HG02642 (cell line): ENCODE measurements at regions not wholly inside any gene's neighbourhood (a gene's known extent, or its start where the extent isn't known, plus 50 kb on each side); places are given as distances from the start of the nearest gene placed in this dataset.
"Not testable (repeated sequence)": the region's sequence is repeated elsewhere in the genome, so short reads cannot be mapped to it uniquely, and the experiment has no call there.

Source experiments
- ATAC-seq: cut with Tn5 transposase; IDR thresholded peaks from one replicate; pipeline ENCODE4 v1.9.1; 2021; ENCODE audit warnings: mild to moderate bottlenecking; ENCODE audit not compliant: unreplicated experiment, poor library complexity

DNA sequence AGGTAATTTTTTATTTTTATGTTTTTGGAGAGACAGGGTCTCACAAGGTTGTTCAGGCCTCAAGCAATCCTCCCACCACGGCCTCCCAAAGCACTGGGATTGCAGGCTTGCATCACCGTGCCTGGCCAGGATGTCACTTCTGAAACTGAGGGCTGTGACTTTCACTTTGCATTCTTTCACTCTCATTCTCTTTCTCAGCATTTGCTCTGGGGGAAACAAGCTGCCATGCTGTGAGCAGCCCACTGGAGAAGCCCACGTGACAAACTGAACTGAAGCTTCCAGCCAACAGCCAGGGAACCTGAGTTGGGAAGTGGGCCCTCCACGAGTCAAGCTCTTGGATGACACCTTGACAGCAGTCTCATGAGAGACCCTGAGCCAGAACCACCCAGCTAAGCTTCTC lies 109.4 kb downstream of the C5orf15 start:
- ATAC-seq: no peak

GRCh38 chr5:133857595-133858313 lies 110.7 kb downstream of the C5orf15 start:
- not testable (repeated sequence) for ATAC-seq

DNA sequence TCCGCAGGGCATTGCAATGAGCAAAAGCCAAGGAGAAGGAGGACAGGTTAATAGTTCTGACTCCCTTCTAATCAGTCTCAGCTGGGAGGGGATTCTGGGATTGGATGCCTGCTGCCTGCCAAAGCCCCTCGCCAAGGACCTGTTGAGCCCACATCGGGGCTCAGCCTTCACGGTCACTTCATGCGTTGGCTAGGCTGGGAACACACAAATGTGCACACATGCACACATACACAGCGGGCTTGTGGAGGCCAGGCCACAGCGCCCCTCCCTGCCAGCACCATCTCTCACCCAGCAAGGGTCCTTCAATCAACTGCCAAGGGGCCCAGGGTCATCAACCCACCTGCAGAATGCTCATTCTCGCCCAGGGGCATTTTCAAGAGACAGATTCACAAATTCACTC lies 113.9 kb downstream of the C5orf15 start:
- no peak for ATAC-seq

- ATAC-seq: no peak
These were observed 114.6 kb downstream of the C5orf15 start for GRCh38 chr5:133853646-133854365.

- ATAC-seq: no peak
These were observed 116.9 kb downstream of the C5orf15 start for GRCh38 chr5:133851521-133851920.

- no peak for ATAC-seq
These were observed 117.6 kb downstream of the C5orf15 start for GRCh38 chr5:133850811-133851210.

GRCh38 chr5:133849116-133849515 lies 119.3 kb downstream of the C5orf15 start:
- ATAC-seq: no peak

DNA sequence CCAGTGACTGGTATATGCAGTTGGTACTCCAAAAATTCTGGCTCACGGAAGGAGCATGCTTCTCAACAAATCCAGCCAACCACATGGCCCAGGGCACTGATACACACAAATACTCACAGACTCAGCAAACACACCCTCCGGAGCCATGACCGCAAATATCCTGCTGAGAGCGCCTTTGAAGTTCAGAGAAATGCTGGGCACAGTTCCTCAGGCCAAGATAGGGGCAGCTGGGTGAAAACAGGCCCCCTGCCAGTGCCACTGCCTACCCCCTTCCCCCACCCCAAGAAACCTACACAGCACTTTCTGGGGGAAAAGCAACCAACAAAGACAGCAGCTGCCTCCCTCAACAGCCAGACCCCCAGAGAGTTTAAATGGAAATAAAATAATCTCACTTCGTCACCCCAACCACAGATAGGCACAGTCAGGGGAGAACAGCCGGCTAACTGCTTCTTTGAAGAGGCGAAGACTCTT lies 120.0 kb downstream of the C5orf15 start:
- no peak for ATAC-seq

DNA sequence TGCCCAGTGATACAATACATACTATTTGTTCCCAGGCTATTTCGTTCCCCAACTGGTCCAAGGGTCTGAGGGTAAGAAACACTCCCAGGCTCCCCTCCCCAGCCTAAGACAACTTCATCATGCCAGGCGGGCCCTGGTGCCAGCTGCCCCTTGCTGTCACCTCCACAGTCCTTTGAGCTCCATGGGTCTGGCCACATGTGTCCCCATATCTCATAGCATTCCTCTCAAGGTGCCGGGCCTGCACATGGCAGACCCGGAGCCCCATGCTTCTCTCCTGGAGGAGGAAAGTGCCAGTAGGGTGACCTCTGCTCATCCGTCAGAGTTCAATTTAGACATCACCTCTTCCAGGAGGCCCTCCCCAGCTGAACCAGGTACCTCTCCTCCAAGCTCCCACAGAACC lies 120.5 kb downstream of the C5orf15 start:
- ATAC-seq: no peak

GRCh38 chr5:133847301-133847700 lies 121.1 kb downstream of the C5orf15 start:
- no peak for ATAC-seq

DNA sequence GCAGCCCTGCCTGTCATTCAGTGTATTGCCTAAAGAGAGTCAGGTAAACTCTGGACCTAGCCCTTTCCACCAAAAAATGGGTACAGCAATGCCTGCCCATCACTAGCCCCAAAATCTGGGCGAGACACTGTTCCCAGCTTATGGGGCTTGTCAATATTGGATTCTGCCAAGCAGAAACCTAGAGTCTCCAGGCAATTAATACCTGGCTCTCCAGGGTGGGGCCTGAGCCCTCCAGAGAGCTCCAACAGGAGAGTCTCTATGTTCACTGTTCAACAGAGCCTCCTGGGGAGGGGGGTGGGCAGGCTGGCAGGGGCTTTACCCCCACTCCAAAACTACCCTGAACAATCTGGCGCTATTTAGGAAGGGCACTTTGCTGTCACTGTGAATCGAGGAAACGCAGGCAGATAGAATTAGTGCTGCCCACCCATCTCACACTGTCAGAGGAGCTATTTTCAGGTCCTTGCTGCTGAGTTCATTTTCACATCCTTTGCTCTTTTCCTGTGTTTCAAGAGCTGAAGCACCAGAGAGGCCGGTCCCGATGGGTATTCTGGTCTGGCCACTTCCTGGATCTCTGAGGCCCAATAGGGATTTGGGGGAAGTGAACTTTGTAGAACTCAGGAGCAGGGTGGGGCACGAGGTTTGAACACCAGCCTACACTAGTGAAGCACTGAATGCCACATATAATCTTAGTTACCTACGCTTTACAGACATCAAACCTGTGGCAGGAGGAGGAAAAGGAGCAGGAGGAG lies 121.8 kb downstream of the C5orf15 start:
- no peak for ATAC-seq

DNA sequence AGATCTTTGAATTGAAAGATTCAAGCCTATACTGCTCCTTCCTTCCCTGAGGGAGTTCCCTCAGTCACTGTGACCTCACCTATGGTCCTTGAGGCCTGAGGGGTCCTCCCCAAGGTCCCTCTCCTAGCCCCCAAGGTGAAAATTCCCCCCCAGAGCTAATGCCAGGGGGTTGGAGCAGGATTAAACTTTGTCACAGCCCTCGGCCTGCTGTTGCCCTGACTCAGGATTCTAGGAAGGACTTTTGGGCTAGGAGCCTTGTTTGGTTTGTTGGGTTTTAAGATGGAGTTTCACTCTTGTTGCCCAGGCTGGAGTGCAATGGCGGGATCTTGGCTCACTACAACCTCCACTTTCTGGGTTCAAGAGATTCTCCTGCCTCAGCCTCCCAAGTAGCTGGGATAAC lies 123.2 kb downstream of the C5orf15 start:
- no peak for ATAC-seq

GRCh38 chr5:133844836-133845235 lies 123.6 kb downstream of the C5orf15 start:
- ATAC-seq: no peak

DNA sequence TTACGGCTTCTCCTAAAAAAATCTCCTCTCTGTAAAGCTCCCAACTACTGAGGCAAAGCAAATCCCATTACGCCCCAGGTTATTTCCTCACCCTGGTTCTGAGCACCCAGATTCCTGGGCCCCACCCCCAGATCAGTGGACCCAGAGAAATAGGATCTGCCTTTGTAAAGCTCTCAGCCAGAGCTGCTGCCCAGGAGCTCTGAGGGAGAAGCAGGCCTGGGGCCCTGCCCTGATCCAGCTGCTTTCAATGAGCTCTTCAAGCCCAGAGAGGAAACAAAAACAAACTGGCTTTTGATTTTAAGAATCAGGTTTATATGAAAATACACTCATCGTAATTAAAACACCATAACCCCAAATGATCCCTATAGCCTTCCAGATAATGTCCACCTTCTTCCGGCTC lies 124.5 kb downstream of the C5orf15 start:
- no peak for ATAC-seq

DNA sequence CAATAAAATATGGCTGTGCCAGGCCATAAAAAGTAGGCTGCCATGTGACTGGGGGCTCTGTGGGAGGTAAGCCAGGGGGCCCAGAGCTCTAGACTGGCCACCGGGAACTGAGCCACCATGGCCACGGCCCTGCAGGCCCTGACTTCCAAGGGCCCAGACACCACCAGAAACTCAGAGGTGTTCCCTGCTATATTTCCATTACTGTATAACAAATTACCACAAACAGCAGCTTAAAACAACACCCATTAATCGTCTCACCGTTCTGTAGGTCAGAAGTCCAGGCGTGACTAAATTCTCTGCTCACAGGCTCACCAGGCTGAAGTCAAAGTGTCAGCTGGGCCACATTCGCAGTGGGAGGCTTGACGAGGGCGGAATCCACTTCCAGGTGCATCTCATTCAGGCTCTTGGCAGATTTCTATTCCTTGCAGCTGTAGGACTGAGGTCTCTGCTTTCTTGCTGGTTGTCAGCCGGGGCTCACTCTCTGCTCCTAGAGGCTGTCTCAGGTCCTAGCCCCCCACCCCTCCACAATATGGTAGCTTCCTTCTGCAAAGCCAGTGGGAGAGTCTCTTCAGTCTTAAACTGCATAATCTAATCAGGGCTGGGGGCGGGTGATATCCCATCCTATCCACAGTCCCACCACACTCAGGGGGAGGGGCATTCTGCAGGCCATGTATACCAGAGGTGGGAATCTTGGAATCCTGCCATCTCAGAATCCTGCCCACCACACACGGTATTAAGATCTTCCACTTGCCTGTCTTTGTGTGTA lies 125.4 kb downstream of the C5orf15 start:
- no peak for ATAC-seq

DNA sequence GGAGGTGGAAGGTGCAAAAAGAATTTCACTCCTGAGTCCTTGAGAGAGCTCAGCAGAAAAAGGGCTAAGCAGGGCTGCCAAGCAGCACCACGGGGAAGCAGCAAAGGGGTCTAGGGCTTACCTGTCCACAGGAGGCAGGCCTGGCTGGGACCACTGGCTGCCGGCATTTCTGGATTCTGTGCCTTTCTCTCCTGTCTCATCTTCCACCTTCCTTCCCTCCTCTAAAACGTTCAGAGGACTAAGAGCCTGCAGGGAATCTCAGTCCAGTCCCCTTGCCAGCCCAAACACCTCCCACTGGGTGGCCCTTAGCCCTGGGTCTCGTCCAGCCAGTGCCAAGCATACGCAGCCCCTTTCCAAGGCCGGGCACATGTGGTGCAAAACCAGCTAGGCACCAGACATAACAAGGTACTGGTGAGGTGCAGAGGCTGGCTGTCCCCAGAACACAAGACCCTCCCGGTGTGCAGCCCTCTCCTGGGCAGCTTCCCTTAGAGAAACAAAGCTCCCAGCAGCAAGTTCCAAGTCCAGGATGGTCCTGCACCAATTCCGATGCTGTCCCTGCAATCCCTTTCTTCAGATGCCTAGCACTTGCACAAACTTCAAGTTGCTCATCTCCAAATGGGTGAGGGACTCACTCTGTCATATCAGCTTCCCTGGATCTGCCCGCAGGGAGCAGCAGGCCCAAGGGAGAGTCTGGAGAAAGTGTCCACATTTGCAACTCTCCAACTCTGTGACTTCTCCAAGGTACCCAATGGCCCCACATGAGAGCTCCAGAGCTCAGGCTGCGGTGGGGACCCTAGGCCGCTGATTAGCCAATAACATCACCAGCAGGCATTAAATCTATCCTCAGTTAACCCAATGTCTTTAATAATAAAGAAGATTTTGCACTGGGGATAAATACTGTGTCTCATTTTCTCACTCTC lies 126.3 kb downstream of the C5orf15 start:
- no peak for ATAC-seq

DNA sequence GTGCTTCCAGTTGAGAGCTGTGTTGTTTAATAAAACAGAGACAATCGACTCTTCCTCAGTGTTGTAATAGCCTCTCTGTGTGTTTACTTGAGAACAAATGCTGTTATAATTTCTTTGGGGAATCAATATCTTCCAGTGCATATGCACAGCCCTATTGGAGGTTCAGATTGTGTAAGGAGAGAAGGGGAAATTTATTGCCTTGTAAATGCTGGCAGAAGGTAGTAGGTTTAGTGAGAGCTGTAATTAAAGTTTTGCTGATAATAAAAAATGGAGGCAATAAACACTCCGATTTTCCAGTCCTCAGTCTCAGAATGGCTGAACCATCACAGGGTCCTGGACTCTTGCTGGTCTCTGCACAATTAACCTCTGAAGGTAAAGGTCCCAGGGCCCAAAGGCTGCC lies 128.3 kb downstream of the C5orf15 start:
- no peak for ATAC-seq

GRCh38 chr5:133839721-133840120 lies 128.7 kb downstream of the C5orf15 start:
- no peak for ATAC-seq

- no peak for ATAC-seq
These were observed 129.3 kb downstream of the C5orf15 start for GRCh38 chr5:133839090-133839489.
